GM19455 (cell line): ENCODE measurements at regions not wholly inside any gene's neighbourhood (a gene's known extent, or its start where the extent isn't known, plus 50 kb on each side); places are given as distances from the start of the nearest gene placed in this dataset.

Source experiments
- ATAC-seq: cut with Tn5 transposase; IDR thresholded peaks from one replicate; pipeline ENCODE4 v1.9.1; 2021; ENCODE audit not compliant: unreplicated experiment

DNA sequence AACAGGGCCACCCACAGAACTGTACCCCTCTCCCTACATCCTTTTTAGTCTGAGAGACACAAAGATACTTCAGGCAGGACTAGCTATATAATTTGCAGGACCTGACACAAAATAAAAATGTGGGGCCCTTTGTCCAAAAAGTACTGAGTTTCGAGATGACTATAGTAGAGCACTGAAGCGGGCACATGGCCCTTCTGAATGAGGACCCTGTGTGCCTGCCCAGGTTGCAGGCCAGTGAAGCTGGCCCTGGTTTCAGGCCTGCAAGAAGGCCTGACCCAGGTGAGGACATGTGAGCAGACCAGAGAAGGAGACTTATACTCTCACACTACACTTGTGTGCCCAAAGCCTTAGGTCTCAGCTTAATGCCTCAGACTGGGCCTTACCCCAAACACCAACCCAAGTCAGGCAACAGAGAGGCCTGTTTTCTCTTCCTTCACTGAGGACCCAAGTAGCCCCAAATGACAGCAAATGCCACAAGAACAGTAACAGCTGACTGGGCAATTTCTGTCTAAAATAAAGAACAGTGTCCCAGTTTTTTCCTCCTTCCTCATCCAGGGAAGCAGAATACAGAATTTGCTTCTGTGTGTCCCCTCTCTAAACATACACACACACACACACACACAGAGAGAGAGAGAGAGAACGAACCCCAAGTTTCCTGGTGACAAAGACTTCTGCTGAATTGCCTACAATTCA, 100.9 kb upstream of the ARHGEF3 start:
- ATAC-seq = no peak

DNA sequence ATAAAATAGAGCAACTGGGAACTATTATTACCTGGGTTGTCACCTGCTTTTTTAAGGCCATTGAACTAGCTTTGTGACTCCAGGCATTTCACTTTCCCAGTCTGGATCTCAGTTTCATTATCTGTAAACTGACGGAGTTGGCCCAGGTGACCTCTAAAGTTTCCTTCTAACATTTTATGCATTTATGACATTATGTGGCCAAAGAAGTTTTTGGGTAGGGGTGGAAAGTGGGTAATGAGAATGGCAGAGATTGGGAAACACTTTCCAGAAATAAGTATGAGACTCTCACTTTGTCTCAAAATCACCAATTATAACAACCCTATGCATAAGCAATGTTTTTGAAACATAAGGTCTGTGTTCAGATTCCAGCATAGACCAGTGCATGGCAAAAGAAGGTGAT, 99.1 kb upstream of the ARHGEF3 start:
- ATAC-seq = no peak

DNA sequence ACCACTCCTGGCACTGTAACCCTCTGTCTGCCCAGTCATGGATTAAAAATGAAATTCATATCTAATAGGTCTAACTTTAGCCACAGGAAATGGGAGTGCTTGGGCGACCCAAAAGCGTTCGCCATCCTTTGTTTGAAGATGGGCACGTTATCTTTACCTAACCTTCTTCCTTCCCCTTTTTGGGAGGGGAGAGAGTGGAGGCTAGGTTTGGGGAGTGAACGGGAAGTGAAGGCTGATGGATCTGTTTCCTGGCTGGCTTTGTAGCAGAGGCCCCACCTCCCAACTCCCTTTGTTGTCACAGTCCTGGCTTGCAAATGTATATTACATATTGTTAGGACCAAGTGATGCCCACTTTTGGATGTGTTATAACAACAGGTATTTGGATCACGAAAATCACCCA, 98.1 kb upstream of the ARHGEF3 start:
- no peak for ATAC-seq

- no peak for ATAC-seq
Observed at GRCh38 chr3:56899078-56899477, 97.3 kb upstream of the ARHGEF3 start.

DNA sequence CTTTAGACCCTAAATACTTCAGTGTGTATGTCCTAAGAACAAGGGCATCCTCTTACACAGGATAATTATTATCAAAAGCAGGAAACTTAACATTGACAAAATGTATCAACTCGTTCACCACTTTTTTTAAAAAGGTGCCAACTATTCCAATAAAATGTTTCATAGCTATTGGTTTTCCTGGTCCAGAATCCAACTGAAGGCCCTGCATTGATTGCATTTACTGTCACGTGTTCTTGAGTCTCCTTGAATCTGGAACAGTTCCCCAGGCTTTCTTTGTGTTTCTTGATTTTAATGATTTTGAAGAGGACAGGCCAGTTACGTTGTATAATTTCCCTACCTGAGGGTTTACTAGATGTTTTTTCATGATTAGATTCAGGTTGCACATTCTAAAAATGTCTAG, 94.6 kb upstream of the ARHGEF3 start:
- ATAC-seq = no peak

- ATAC-seq = no peak
Observed at GRCh38 chr3:56894881-56895431, 93.2 kb upstream of the ARHGEF3 start.

DNA sequence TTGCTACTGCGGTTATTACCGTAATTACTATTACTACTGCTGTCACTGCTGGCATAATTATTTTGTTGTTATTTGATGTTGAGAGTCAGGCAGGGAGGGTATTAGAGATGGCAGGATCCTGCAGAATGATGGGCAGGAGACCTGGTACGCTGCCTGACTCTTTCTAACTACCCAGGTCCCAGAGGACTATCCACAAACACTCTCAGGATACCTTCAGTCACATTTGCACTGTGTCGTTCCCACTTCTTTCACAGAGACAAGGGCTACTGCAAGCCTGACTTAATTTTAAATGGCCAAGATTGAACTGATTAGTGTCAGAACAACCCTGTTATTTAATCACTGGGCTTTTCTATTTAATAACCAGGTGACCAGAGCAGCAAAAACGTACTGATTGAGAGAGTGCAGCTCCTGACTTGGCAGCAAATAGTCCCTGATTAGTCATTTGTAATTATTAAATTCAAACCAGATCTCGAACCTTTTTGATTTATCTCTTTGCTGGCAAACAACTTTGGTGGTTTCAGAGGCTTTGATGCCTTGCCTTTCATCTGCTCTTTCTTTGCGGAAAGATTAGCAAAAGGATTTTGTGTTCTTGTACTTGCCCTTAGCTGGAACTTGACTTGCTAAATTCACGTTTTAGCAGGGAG, 88.8 kb upstream of the ARHGEF3 start:
- no peak for ATAC-seq

DNA sequence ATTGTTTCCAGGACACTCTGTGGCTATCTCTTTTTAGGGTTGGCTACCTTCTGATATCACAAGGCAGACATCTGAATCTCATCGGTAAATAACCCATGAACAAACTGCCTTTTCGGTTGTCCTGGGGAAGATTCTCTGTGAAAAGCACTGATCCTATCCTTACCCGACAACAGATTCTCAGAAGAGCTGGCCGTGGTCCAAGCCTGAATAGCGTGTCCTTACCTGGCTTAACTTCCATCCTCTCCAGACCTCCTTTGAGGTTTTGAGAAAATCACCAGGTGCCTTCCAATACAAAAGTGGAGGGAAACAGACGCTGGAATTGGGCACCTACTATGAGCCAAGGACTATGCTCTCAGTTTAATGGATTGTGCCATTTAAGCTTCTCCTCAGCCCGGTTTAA, 87.4 kb upstream of the ARHGEF3 start:
- no peak for ATAC-seq

- ATAC-seq = no peak
Observed at GRCh38 chr3:56887402-56888025, 85.8 kb upstream of the ARHGEF3 start.

- no peak for ATAC-seq
Observed at GRCh38 chr3:56886314-56886713, 84.6 kb upstream of the ARHGEF3 start.

DNA sequence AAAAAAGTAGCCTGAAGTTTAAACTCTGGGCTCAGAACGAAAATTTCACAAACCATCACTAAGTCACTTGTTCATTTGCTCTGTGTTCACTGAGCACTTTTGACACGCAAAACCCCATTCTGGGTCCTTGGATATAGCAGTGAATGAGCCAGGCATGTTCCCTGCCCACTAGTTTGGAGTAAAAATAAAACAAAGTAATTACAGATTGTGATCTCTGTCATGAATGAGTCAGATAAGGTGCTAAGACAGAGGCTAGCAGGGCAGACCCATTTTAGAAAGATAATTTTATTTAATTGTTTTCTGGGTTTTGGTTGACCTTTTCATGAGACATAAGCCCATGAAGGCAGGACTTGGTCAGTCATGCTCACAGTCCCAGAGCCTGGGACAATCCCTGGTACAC, 84.1 kb upstream of the ARHGEF3 start:
- no peak for ATAC-seq

DNA sequence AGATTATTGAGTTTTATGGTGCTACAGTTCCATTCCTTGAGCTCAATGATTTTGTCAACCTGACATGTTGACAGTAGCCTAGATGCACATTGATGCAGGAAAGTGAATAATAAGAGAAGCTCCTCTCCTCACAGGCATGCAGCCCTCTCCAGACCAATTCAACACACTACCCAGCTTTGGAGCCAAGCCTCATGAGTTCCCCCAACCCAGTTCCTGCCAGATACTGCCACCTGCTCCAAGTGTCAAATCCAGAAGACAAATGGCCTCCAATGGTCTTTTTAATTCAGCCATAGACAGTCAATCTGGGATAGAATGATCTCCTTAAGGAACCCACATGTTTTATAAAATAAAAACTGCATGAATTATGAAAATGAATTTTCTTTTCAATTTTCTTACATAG, 83.7 kb upstream of the ARHGEF3 start:
- no peak for ATAC-seq

DNA sequence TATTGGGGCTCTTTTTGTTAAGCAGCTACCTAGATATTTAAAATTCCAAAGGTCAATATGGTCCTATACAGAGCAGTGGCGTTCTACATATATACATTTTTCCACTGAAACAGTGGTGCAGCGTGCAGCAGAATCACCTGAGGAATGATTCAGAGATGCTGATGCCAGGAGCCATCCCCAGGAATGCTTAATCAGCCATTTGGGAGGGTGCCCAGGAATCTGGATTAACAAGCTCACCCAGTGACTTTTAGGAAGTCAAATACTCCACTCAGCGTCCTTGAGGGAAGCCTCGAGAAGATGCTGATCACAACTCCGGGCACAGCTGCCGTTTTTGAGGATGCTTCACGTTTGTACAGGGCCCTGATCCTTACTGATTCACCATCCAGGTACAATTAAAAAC, 82.6 kb upstream of the ARHGEF3 start:
- no peak for ATAC-seq

- no peak for ATAC-seq
Observed at GRCh38 chr3:56883828-56884227, 82.1 kb upstream of the ARHGEF3 start.

DNA sequence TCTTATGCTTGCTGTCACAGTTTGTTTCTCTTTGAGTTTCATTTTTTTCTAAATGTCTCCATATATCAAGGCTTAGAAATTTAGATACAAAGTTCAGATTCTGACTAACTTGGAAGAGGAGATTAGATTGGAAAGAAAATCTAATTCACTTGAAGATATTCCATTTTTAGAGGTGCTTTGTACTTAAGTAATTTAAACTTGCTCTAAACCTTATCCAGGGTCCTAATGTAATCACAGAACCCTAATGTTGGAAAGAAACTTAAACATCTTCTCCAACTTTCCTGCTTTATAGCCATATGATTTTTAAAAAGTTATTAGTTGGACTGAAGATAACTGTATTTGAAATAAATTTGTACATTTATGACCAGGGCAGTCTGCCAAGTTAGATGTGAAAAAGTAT, 81.1 kb upstream of the ARHGEF3 start:
- ATAC-seq = no peak

- no peak for ATAC-seq
Observed at GRCh38 chr3:56881841-56882240, 80.1 kb upstream of the ARHGEF3 start.

GRCh38 chr3:56880720-56881575, 79.2 kb upstream of the ARHGEF3 start:
- no peak for ATAC-seq

GRCh38 chr3:56879436-56880215, 77.9 kb upstream of the ARHGEF3 start:
- no peak for ATAC-seq

- no peak for ATAC-seq
Observed at GRCh38 chr3:56878074-56878473, 76.3 kb upstream of the ARHGEF3 start.

DNA sequence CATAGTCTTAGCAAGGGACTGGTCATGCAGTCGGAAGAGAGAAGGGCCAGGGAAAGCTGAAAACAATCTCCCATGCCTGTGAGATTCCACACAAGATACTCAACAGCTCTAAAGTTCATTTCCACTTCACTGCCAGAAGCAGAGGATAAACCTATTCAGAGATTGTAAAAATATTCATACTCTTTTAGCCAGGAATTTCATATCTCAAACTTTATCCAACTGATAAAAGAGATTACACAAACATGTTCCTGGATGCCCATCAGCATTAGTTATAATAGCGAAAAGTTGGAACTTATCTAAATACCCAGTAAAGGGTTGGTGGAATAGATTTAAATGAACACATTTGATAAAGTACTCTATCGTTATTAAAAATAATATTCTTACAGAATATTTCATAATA, 75.2 kb upstream of the ARHGEF3 start:
- ATAC-seq = no peak

DNA sequence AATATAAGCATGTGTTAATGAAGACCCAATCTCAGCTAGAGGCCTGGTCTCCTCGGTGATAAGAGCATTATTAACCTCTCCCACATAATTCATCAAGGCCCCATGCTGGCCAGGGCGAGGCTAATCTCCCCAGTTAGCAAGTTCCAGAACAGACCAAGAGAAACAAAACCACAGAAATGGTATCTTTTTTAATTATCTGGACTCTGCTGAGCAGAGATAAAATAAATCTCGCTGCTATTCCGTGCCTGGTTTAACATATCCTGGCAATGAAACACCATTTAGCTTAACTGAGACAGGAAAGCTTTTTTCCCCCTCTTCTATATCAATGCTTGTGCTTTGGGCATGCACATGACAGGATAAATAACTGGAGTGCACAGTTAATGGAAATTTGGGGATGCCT, 72.5 kb upstream of the ARHGEF3 start:
- ATAC-seq = no peak
